CD4-positive, alpha-beta T cell treated with Interleukin-6 for 4 hours (primary cell): ENCODE measurements at regions not wholly inside any gene's neighbourhood (a gene's known extent, or its start where the extent isn't known, plus 50 kb on each side); places are given as distances from the start of the nearest gene placed in this dataset.

Experiments
- DNase-seq: peaks from one replicate; pipeline ENCODE4 v3.0.0-alpha.2; 2020; ENCODE audit warnings: mixed read lengths

- peak; percentile 26 for DNase-seq
These were observed 365.6 kb upstream of the MGMT start for GRCh38 chr10:129101232-129101980.

- DNase-seq, result no peak
These were observed 363.9 kb upstream of the MGMT start for GRCh38 chr10:129102906-129103693.

- no peak for DNase-seq
These were observed 362.6 kb upstream of the MGMT start for GRCh38 chr10:129104266-129105045.

GRCh38 chr10:129105266-129105665 is 361.8 kb upstream of the MGMT start:
- DNase-seq, result no peak

GRCh38 chr10:129106314-129106713 is 360.7 kb upstream of the MGMT start:
- DNase-seq, result no peak

GRCh38 chr10:129107525-129107924 is 359.5 kb upstream of the MGMT start:
- no peak for DNase-seq

- no peak for DNase-seq
These were observed 358.7 kb upstream of the MGMT start for GRCh38 chr10:129108378-129108777.

- no peak for DNase-seq
These were observed 358.0 kb upstream of the MGMT start for GRCh38 chr10:129108994-129109393.

GRCh38 chr10:129110780-129111179 is 356.3 kb upstream of the MGMT start:
- DNase-seq, result no peak

- DNase-seq, result no peak
These were observed 355.1 kb upstream of the MGMT start for GRCh38 chr10:129111922-129112321.

GRCh38 chr10:129114588-129114987 is 352.5 kb upstream of the MGMT start:
- no peak for DNase-seq

- no peak for DNase-seq
These were observed 350.7 kb upstream of the MGMT start for GRCh38 chr10:129116371-129116770.

- no peak for DNase-seq
These were observed 346.6 kb upstream of the MGMT start for GRCh38 chr10:129120441-129120840.

GRCh38 chr10:129122846-129123245 is 344.2 kb upstream of the MGMT start:
- no peak for DNase-seq

- DNase-seq, result no peak
These were observed 343.6 kb upstream of the MGMT start for GRCh38 chr10:129123428-129123827.

GRCh38 chr10:129126982-129127381 is 340.1 kb upstream of the MGMT start:
- DNase-seq, result no peak

- DNase-seq, result no peak
These were observed 335.4 kb upstream of the MGMT start for GRCh38 chr10:129131457-129132132.

GRCh38 chr10:129133856-129134255 is 333.2 kb upstream of the MGMT start:
- no peak for DNase-seq

GRCh38 chr10:129134371-129134770 is 332.7 kb upstream of the MGMT start:
- no peak for DNase-seq

- no peak for DNase-seq
These were observed 331.4 kb upstream of the MGMT start for GRCh38 chr10:129135624-129136023.

GRCh38 chr10:129136074-129136473 is 331.0 kb upstream of the MGMT start:
- DNase-seq, result no peak

- no peak for DNase-seq
These were observed 330.1 kb upstream of the MGMT start for GRCh38 chr10:129136951-129137350.
